ENCODE measurements at regions not wholly inside any gene's neighbourhood (a gene's known extent, or its start where the extent isn't known, plus 50 kb on each side); places are given as distances from the start of the nearest gene placed in this dataset.
A peak's percentile ranks its signal among the peaks of the same experiment; 100 is the strongest.

GRCh38 chr7:136039577-136040345 lies 62.6 kb upstream of the MTPN start:
- TF ChIP-seq, protein P1, sequence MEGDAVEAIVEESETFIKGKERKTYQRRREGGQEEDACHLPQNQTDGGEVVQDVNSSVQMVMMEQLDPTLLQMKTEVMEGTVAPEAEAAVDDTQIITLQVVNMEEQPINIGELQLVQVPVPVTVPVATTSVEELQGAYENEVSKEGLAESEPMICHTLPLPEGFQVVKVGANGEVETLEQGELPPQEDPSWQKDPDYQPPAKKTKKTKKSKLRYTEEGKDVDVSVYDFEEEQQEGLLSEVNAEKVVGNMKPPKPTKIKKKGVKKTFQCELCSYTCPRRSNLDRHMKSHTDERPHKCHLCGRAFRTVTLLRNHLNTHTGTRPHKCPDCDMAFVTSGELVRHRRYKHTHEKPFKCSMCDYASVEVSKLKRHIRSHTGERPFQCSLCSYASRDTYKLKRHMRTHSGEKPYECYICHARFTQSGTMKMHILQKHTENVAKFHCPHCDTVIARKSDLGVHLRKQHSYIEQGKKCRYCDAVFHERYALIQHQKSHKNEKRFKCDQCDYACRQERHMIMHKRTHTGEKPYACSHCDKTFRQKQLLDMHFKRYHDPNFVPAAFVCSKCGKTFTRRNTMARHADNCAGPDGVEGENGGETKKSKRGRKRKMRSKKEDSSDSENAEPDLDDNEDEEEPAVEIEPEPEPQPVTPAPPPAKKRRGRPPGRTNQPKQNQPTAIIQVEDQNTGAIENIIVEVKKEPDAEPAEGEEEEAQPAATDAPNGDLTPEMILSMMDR (IDR thresholded peaks at IDR 0.05; ENCODE audit: extremely low read depth, missing control alignments) = no peak
- DNase-seq (ENCODE audit: low spot score) = no peak

DNA sequence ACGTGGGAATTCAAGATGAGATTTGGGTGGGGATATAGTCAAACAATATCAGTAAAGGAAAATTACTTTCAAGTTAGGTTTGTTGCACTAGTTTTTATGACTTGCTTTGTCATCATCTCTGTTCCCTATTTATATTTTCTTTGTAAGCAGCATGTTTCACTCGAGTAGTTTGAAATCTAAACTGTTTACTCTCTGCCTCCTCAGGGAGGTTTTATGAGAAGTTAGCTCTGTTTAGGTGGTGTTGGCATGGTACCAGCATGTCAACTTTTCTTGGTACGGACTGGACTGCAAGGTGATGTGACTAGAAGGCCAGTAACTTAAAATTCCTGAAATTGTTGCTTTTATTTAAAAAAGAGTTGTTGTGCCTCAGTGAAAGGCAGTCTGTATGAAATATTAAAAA lies 59.2 kb upstream of the MTPN start:
- TF ChIP-seq, protein P1 (IDR thresholded peaks at IDR 0.05; ENCODE audit: extremely low read depth, missing control alignments) = no peak
- no peak for DNase-seq (ENCODE audit: low spot score)

DNA sequence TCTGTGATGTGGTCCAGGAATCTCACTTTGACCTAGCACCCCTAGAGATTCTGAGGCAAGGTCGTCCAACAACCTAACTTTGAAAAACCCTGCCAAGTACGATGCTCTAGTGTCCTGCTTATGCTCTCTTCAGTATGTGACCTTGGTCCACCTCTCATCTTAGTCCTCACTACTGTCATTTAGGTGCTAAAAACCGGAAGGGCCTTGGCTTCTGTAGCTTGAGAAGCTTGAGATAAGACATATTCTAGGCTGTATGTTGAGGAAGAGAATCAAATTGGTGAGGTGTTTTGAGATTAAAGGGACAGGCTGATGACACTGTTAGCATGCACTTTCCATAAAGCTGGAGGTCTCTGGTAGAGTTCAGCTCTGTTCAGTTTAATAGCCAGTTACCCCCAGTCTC lies 57.0 kb upstream of the MTPN start:
- TF ChIP-seq, protein P1 (IDR thresholded peaks at IDR 0.05; ENCODE audit: extremely low read depth, missing control alignments) = no peak
- no peak for DNase-seq (ENCODE audit: low spot score)

GRCh38 chr7:136033413-136034031 lies 56.4 kb upstream of the MTPN start:
- DNase-seq (ENCODE audit: low spot score) = no peak
- TF ChIP-seq, protein P1 (IDR thresholded peaks at IDR 0.05; ENCODE audit: extremely low read depth, missing control alignments) = no peak

GRCh38 chr7:136030867-136031318 lies 53.7 kb upstream of the MTPN start:
- TF ChIP-seq, protein P1 (IDR thresholded peaks at IDR 0.05; ENCODE audit: extremely low read depth, missing control alignments) = no peak
- DNase-seq (ENCODE audit: low spot score) = peak; percentile 15

DNA sequence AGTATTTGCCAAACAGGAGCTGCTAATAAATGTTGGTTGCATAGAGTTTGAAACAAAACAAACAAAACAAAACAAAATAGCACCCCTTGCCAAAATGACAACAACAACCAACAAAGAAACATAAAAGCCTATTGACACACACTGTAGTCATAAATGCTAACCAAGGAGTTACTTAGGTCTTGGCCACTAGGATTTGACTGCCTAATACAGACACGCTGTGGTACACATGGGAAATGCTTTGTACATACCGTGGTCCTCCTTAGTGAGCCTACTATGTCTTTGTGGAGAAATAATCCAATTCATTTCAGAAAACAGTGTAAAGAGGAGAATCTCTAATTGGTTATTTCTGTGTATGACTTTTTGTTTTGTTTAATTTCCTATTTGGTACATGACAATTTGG lies 53.2 kb upstream of the MTPN start:
- TF ChIP-seq, protein P1 (IDR thresholded peaks at IDR 0.05; ENCODE audit: extremely low read depth, missing control alignments) = no peak
- DNase-seq (ENCODE audit: low spot score) = no peak

GRCh38 chr7:136027160-136027559 lies 50.0 kb upstream of the MTPN start:
- DNase-seq (ENCODE audit: low spot score) = no peak
- TF ChIP-seq, protein P1 (IDR thresholded peaks at IDR 0.05; ENCODE audit: extremely low read depth, missing control alignments) = no peak
